GM13977 (cell line): ENCODE measurements at regions not wholly inside any gene's neighbourhood (a gene's known extent, or its start where the extent isn't known, plus 50 kb on each side); places are given as distances from the start of the nearest gene placed in this dataset.
"Not testable (repeated sequence)": the region's sequence is repeated elsewhere in the genome, so short reads cannot be mapped to it uniquely, and the experiment has no call there.

Experiments
- DNase-seq: peaks from one replicate; pipeline ENCODE4 v3.0.0; 2012; ENCODE audit warnings: low spot score
- CTCF ChIP-seq: IDR thresholded peaks from 2 replicates; pipeline ENCODE4 v1.5.1; 2012; ENCODE audit warnings: mild to moderate bottlenecking, control low read depth; ENCODE audit not compliant: insufficient read depth; ENCODE audit errors: extremely low read depth, missing control alignments
- in situ Hi-C: fragments of 300-500 bp; cut with MboI; formaldehyde crosslinking; loops from one replicate; pipeline ENCODE4 v1.12.0; 2022; ENCODE audit warnings: low sequenced_read_pairs, low pct_unique_long_range_greater_than_20kb, mixed read lengths, inconsistent platforms; ENCODE audit not compliant: unreplicated experiment

- no peak for TF ChIP-seq CTCF
- in situ Hi-C loops = no loop called here
- no peak for DNase-seq
Measured at GRCh38 chr19:28687296-28687695, 525.7 kb downstream of the UQCRFS1 start.

GRCh38 chr19:28686756-28687155 is 526.2 kb downstream of the UQCRFS1 start:
- TF ChIP-seq CTCF = no peak
- in situ Hi-C loops = no loop called here
- DNase-seq = no peak

GRCh38 chr19:28685802-28686201 is 527.1 kb downstream of the UQCRFS1 start:
- in situ Hi-C loops = no loop called here
- no peak for TF ChIP-seq CTCF
- no peak for DNase-seq

GRCh38 chr19:28685077-28685476 is 527.9 kb downstream of the UQCRFS1 start:
- in situ Hi-C loops, DNase-seq: not testable (repeated sequence)

GRCh38 chr19:28680111-28680510 is 532.8 kb downstream of the UQCRFS1 start:
- in situ Hi-C loops = no loop called here

GRCh38 chr19:28670836-28671235 is 542.1 kb downstream of the UQCRFS1 start:
- no peak for DNase-seq
- TF ChIP-seq CTCF = no peak
- in situ Hi-C loops = no loop called here

More at GRCh38 chr19:28680111-28680510, 532.8 kb downstream of the UQCRFS1 start:
- no peak for DNase-seq
- TF ChIP-seq CTCF = no peak

- TF ChIP-seq CTCF = no peak
- in situ Hi-C loops = no loop called here
- DNase-seq = no peak
Measured at GRCh38 chr19:28669804-28670203, 543.1 kb downstream of the UQCRFS1 start.
